ENCODE measurements at regions not wholly inside any gene's neighbourhood (a gene's known extent, or its start where the extent isn't known, plus 50 kb on each side); places are given as distances from the start of the nearest gene placed in this dataset.
"Not testable (repeated sequence)": the region's sequence is repeated elsewhere in the genome, so short reads cannot be mapped to it uniquely, and the experiment has no call there.

DNA sequence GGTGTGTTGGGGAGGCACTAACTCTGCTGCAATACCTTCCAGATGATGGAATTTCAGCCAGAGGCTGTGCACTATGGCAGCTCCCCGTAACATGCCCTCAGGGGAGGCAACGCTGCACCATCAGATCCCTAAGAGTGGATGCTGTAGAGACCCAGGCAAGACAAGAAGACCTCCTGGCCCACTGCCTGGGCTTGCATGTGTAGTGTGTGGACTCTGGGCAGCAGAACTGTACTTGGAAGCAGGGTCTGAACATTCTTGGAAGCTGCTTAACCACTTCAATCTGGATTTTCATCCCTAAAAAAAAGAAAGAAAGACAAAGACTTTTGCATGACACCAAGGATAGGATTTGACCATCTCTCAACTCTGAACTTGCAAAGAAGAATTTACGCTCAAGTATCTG, 297.5 kb upstream of the NRP1 start:
- no peak for DNase-seq (ENCODE audit: low read depth in 4 of 4, low spot score in 2 of 4)

DNA sequence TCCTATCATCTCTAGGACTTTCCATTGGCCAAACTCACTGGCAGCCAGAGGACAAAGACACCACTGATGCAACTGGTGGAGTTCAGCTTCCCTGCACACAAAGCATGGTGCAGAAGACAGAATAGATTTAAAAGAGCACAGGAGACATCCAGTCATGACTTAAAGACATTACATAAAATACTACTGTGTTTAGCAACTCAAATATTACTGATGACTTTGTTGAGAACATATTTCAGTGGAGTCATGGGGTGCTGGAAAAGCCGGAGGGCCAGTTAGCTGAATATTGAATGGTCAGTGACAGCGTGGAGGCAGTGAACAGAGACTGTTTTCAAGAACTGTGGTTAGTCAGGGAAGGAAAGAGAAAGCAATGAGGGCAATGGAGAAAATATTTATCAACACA, 296.3 kb upstream of the NRP1 start:
- DNase-seq (ENCODE audit: low read depth in 4 of 4, low spot score in 2 of 4): no peak

DNA sequence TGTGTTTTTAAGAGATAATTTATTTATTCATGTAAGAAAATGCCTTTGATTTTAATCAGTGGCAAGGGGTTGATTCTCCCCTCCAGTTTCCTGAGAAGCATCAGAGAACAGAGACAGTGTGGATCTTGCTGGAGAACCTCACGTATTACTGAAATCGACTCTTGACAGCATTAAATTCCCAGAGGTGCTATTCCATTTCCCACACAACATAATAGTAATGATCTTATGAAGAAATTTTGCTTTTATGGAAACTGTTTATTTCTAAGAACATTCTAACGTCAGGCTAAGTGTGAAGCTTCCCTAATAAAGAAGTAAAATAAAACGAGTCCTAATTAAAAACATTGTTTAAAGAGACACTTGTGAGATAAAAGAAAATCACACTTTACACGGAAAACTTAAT, 293.1 kb upstream of the NRP1 start:
- DNase-seq (ENCODE audit: low read depth in 4 of 4, low spot score in 2 of 4): no peak

DNA sequence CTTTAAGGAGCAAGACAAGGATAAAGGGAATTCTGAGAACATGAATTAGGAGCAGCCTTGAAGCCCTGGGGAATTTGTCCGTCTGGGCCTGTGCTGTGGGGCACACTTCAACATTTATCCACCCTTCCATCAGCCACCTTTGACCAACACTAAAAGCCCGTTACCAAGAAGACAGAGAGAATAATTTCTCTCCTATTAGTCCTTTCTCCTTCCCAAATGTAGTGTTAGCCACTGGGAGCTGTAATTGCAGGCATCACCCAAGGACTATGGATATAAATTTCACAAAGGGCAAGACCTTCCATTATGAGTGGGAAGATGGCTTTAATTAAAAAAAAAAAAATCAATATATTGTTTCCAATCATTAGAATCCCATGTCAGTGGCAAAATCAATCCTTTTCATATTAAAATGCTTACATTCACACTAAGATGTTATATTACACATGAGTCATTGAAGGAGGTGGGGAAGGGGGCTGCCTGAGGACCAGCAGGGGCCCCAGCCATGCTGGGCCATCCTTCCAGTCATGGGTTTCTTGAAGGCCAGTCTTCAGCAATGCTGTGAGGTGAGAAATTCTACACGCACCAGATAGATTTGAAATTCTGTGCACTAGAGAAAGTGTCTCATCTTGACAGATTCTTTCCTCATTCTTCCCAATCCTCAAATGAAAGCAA, 292.5 kb upstream of the NRP1 start:
- no peak for DNase-seq (ENCODE audit: low read depth in 4 of 4, low spot score in 2 of 4)

DNA sequence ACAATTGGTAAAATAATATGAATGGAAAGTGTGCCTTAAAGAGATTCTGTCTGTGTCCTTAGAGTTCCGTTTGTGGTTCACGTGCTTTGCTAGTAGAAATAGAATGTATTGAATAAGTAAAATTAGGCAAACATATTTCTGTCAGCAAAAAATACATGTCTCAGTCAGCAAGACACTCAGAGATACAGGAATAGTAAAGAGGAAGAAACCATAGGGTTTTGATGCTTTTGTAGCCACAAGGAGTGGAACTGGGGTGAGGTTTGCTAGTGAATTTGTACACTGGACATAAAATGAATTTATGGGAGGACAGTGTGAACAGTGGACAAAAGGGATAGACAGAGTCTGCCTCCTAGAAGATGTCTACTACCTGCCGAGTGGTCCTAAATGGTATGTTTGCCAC, 289.2 kb upstream of the NRP1 start:
- no peak for DNase-seq (ENCODE audit: low read depth in 4 of 4, low spot score in 2 of 4)

DNA sequence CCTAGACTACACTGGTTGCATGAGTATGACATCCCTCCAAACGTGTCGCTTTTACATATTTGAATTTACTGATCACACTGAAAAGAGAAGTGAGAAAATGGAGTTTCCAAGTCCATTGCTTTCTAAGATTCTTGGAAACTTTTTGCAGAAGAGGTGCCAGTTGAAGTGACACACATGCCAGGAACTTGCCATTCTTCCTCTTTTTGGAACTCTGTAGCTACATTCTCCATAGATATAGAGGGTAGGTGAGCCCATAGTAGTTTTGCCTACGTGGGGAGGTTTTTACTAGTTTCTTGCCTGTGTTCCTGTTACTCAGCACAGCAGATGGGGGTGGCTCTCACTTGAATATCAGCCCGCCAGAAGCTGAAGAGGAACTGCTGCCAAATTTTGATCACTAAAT, 286.6 kb upstream of the NRP1 start:
- DNase-seq (ENCODE audit: low read depth in 4 of 4, low spot score in 2 of 4): no peak

DNA sequence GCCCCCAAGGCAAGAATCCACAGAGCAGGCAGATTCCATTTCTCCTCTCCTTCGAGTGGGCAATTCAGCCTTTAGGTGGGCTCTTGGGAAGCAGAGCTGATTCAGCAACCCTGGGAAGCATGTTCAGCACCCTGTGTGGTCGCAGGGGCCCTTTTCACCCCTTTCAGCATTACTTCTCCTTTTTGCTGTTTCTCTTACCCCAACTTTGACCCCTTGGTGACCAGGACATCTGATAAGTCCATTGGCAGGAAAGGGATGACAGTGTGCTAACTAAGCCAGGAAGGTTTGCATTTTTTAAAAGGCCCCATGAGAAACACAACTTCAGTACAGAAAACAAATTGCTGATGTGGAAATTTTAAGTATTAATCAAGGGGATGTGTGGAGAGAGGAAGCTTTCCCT, 283.7 kb upstream of the NRP1 start:
- no peak for DNase-seq (ENCODE audit: low read depth in 4 of 4, low spot score in 2 of 4)

DNA sequence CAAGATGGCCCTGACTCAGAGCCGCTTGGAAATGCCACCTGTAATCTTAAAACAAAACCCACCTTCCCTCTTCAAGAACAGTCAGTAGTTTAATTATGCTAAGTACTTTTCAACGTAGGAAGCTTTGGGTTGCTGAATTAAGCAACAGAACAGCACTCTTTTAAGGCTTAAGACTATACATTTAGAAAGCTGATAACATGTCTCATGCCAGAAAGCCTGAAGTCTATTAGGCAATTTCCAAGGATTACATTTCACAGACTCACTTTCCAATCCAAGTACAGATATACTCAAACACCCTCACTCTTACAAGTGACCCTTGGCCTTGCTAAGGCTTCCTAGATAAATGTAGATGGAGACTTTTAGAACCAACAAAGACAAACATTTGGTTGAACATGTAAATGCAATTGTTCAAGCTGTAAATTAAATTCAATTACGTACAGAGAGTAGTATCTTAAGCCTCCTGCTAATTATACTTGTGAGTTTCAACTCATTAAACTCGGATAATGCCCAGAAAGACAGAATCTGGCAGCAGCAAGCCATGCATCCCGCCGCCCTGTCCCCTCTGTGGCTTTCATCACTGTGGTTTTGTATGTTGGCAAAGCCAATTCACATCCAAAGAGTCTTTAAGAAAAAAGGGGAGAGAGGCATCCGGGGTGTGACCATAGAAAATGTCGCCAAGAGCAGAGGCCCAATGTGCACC, 283.1 kb upstream of the NRP1 start:
- DNase-seq (ENCODE audit: low read depth in 4 of 4, low spot score in 2 of 4): no peak

DNA sequence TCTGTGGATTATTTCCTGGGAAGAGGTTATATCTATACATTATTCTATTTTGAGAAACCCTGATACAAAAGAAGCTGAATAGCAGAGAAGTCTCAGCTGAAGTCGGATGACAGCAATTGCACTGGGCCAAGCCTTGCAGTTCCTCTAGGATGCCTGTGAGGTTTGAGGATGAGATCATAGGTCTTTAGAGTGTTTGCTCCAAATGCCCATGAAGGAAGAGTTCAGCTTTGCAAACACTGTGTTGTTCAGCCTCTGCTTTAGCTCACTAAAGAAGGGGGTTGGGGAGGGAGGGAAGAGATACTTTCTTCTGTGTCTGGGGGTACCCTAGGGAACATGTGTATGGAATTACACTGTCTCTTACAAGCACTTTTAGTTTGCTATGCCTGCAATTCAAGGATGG, 282.5 kb upstream of the NRP1 start:
- DNase-seq (ENCODE audit: low read depth in 4 of 4, low spot score in 2 of 4): no peak

DNA sequence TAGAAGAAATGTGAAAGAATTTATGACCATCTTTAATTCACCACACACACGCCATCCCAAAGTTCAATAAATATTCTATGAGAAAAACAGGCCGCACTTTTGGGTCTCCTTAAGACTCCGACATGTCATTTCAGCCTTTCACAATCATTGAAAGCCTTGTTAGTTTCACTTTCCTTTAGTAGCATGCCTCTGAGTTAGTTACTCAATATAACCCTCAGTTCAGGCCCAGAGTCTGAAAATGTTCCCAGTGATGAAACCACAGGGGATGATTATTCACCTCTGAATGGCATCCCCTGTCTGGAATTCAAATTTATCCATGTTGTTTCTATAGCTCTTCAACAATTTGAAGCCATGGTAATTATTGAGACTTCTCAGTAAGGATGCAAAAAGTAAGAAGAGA, 278.1 kb upstream of the NRP1 start:
- DNase-seq (ENCODE audit: low read depth in 4 of 4, low spot score in 2 of 4): no peak

DNA sequence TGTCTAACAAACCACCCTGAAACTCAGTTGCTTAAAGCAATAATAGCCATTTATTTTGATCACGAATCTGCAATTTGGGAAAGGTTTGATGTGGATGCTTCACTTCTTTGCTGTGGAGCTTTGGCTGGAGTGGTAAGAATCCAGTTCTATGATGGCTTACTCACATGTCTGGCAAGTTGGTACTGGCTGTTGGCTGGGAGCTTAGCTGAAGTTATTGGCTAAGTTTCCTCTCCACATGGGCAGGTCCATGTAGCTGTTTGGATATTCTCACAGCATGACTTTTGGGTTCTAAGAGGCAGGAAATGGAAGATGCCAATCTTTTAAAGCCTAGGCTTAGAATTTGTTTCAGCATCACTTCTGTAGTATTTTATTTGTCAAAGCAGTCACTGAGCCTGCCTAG, 277.6 kb upstream of the NRP1 start:
- no peak for DNase-seq (ENCODE audit: low read depth in 4 of 4, low spot score in 2 of 4)

DNA sequence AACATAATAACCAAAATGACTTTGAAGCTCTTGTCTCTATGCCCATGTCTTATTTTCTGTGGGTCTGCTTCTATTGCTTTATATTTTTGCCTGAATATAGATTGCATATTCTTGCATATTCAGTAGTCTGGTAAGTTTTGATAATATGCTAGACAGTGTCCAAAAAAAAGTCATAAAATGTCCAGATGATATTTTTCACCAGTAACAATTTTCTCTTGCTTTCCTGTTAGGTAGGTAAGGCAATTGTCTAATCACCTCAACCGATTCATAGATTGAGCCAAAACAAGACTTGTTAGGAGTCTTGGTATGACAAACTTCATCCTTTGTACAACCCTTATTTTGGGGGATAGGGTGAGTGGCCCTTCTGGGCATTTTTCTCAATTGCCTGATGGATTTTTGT, 277.0 kb upstream of the NRP1 start:
- DNase-seq (ENCODE audit: low read depth in 4 of 4, low spot score in 2 of 4): no peak

DNA sequence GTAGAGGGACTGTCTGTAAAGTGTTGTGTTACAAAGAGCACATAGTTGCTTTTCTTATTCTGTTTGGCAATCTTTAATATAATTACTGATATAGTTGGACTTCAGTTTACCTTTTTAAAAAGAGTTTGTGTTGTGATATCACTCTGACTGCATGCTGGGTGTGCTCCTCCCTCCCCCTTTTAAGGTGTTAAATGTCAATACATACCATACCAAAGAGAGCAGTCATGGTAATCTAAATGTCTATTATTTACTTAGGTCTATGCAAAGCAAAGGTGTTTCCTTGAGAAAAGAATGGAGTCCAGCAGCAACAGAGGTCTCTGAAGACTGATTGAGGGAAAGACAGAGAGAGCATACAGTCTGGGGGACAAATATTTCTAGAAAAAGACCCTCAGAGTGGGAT, 275.1 kb upstream of the NRP1 start:
- DNase-seq (ENCODE audit: low read depth in 4 of 4, low spot score in 2 of 4): no peak

DNA sequence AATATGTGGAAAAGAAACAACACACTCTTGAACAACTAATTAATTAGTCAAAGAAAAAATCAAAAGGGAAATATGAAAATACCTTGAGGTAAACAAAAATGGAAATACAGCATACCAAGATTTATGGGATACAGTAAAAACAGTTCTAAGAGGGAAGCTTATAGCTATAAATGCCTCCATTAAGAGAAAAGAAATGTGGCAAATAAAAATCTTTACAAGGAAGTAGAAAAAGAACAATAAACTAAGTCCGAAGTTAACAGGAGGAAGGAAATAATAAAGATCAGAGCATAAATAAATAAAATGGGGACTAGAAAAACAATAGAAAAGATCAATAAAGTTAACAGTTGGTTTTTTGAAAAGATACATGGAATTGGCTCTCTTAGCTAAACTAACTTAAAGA, 267.8 kb upstream of the NRP1 start:
- DNase-seq (ENCODE audit: low read depth in 4 of 4, low spot score in 2 of 4): no peak

DNA sequence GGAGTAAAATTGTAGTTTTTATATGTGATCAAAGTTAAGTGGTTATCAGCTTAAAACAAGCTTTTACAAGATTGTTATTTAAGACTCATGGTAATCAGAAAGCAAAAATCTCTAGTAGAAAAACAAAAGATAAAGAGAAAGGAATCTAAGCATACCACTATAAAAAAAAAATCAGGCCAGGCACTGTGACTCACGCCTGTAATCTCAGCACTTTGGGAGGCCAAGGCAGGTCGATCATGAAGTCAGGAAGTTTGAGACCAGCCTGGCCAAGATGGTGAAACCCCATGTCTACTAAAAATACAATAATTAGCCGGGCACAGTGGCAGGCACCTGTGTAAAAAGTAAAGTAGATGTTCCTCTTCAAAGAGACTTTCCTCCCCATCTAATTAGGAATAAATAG, 265.9 kb upstream of the NRP1 start:
- DNase-seq (ENCODE audit: low read depth in 4 of 4, low spot score in 2 of 4): no peak

DNA sequence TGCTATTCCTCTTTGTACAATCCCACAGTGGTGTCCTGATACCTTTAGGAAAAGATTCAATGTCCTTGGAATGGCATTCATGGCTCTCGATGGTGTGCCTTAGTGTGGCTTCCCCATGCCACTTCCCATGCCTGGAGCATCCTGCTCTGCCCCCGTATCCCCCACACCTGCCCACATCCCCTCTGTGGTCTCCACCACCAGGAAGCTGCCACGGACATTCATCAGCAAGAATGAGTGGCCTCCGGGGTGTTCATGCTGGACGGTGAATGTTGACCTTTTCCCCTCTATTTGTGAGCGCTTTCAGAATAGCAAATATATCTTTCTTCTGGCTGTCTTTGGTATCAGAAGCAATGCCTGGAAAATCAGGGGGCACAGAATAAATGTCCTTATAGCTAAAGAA, 262.0 kb upstream of the NRP1 start:
- DNase-seq (ENCODE audit: low read depth in 4 of 4, low spot score in 2 of 4): no peak

DNA sequence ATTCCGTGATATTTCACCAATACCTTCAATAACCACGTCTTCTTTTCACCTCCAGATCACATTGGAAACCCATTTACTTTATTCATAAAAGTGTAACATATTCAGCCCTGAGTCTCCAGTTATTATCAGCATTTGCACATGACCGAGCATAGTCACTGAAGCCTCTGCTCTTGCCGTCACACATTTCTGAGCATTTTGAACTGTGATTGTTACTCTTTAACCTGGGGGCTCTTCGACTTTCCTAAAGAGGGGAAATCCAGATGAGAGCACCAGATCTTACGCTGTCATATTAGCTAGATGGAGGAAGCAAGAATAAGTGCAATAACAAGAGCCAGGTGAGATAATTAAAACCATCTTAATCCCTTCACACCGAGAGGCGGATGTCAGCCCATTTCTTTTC, 260.0 kb upstream of the NRP1 start:
- no peak for DNase-seq (ENCODE audit: low read depth in 4 of 4, low spot score in 2 of 4)

DNA sequence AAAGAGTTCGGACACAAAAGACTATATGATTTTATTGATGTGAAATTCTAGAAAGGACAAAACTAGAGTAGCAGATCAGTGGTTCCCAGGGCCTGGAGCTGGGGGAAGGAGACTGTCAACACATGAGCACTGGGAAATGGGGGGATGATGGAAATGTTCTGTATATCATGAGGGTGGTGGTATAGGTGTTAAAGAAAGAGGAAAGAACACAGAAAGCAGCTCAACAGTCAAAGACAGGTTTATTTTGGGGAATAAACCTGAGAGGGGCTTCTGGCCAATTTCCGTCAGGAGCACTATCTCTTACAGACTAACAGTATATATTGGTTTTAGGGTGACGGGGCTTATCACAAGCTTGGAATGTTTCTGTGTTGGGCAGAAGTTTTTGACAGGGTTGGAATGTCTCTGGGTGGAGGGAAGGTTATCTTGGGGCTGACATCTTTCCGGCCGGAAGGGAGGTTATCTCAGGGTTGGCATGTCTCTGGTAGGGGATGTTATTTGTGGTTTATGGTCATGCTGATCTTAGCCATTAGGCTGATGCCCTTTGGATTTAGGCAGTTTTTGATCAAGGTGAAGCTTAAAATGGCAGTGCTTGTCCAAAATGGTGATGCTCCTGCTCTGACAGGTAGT, 254.6 kb upstream of the NRP1 start:
- no peak for DNase-seq (ENCODE audit: low read depth in 4 of 4, low spot score in 2 of 4)

DNA sequence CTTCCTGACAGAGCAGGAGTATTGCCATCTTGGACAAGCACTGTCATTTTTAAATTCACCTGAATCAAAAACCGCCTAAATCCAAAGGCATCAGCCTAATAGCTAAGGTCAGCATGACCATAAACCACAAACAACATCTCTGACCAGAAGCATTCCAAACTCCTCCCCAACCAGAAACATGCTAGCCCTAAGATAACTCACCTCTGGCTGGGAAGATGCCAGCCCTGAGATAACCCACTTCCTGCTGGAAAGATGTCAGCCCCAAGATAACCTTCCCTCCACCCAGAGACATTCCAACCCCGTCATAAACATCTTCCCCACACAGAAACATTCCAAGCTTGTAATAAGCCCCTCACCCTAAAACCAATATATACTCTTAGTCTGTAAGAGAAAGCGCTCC, 250.1 kb upstream of the NRP1 start:
- DNase-seq (ENCODE audit: low read depth in 4 of 4, low spot score in 2 of 4): not testable (repeated sequence)

DNA sequence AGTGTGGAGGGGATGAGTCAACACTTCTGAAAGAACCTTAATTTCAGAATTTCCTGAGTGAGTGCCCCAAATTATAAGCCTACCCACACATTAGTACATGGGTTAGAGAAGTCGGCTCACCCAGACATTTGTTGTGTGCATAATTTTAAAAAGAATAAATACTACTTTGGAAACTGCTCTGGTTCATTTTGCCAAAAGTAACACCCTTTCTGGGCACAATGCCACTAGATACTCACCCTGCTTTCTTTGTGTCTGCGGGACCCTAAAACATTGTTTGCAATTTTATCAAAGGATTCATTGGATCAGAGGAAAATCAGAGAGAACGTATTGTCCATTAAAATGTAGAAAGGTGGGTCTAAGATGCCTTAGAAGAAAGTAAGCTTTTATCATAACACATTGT, 245.5 kb upstream of the NRP1 start:
- no peak for DNase-seq (ENCODE audit: low read depth in 4 of 4, low spot score in 2 of 4)

DNA sequence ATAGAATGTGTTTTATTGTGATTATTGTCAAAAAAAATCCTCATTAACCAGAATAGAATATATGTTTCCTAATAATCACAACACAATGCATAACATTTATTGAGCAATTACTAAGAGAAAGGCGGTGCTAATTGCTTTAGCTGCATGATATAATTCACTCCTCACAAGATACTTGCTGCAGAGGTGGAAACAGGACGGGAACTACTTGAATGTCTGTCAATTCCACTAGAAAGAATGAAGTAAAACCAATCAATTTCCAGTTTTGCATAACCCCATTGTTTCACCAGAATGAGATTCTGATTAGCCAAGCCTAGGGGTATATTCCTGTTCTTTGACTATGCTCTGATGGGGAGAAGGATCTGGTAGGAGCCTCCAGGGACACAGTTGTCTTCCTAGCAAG, 239.1 kb upstream of the NRP1 start:
- DNase-seq (ENCODE audit: low read depth in 4 of 4, low spot score in 2 of 4): no peak

DNA sequence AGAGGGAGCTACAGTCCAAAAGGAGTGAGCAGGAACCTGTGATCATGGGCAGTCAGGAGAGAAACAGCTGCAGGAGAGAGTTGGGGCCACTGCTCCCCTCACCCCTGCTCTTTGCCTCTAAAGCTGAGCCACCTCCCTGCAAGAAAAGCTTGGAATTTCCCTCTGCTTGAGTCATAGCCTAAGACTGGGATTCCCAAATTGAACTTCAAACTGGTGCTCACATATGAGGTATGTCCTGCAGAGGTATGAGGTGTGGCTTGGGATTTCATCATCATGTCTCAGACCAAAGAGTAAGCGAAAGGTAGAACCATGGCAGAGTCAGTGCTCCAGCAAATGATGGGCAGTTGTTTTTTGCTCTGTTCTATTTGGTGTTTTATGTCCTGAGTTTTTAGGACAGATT, 237.1 kb upstream of the NRP1 start:
- no peak for DNase-seq (ENCODE audit: low read depth in 4 of 4, low spot score in 2 of 4)

Measured in left renal cortex interstitium (tissue), 4 donors.